8988T (cell line): ENCODE measurements at regions not wholly inside any gene's neighbourhood (a gene's known extent, or its start where the extent isn't known, plus 50 kb on each side); places are given as distances from the start of the nearest gene placed in this dataset.

Source experiments
- DNase-seq: peaks from one replicate; pipeline ENCODE4 v3.0.0; 2011

GRCh38 chr6:164273491-164273890, 859.0 kb downstream of the QKI start:
- DNase-seq, result no peak

DNA sequence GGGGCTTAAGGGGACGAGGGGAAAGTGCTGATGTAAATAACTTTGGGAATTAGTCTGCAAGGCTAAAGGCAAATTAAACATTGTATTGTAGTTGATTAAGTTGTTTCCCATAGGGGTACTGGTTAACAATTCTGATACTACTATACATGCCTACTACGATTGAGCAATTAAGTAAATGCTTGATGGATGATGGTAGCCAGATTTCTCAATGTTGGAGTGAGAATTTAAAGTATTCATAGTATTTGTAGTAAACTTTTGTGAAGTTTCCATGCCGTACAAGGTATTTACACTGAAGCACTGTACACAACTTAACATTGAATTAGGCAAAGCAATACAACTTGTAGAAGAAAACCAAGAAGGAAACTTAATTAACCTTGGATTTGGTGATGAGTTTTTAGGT, 852.3 kb downstream of the QKI start:
- DNase-seq, result no peak

DNA sequence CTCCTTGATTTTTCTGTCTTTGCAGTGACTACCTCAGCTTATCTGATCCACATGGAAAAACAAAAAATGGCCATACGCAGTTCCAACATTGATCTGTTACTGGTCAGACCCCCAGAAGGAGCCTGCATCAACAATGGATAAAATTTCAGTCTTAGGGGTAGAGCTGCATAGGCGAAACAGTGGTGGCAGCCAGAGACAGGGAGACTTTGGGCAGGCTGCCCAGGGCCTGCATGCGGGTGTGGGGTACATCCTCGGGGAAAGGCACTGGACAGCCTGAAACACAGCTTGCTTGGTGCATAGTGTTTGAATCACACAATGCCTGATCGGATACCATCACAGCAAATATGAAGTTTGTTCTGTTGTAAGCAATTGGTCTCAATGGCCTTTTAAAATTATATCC, 847.8 kb downstream of the QKI start:
- DNase-seq, result no peak

DNA sequence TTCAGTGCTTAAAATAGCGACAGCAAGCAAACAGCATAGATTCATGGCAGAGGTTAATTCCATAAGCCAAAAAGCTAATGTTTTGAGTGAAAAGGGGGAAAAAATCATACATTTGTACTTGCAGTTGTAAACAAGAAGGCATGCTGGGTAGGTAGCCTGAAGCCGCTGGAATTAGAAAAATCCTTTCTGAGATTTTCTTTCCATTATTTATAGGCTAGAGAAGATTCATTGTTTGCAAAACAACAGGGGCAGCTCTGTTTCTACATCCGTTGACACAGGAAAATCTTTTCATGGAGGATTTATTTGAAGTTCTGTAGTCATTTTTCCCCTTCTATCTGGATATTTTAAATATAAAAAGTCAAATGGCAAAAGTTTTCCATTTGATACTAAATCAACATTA, 843.9 kb downstream of the QKI start:
- DNase-seq, result no peak

- no peak for DNase-seq
These were observed 838.4 kb downstream of the QKI start for GRCh38 chr6:164252948-164253347.

DNA sequence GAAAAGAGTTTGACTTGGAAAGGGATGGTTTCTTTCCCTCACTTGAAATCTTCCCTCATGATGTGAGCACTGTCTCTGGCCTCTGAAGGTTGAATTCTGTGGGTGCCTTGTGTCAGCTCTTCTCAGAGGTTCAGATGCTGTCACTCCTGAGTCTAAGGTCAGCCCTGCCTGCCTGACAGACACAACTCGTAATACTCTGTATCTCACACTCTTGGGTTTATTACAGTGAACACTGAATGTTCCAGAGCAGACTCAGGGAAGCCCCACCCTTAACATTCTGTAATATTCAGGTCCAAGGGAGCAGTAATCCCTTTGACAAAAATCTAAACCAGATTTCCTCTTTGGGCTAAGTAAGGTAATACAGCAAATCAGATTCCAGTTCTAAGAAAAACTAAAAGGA, 837.8 kb downstream of the QKI start:
- no peak for DNase-seq

DNA sequence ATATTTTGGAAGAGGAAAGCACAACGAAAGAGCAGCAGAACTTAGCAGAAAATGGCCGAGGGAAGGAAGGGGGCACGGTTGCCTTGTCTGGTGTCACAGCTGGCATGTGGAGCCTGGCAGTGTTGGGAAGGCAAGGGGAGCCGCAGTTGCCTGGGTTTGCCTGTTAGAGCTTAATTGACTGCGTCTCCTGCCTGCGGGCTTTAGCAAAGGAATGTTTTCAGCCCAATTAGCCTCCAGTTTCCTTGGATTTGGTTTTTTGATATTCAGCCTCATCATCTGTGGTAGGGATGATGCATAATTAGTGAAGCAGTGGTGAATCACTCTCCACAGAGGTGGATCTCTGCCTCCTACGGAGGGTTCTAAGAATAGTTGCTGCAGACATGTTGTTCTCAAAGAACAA, 832.6 kb downstream of the QKI start:
- DNase-seq, result no peak

DNA sequence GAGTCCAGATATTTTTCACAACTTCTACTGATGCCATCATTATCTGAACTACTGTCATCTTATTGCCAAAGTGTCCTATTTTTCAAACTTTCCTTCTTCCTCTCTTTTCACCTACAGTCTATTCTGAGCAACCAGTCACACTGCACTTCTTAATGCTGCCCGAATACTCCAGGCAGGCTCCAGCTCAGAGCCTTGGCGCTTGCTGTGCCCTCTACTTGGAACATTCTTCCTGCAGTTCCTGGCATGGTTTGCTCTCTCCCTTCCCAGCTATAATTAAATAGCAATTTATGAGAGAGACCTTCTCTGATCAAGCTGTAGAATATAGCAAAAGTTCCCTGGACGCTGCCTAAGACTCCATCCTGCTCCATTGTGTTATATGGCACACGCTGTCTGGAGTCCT, 831.6 kb downstream of the QKI start:
- no peak for DNase-seq

DNA sequence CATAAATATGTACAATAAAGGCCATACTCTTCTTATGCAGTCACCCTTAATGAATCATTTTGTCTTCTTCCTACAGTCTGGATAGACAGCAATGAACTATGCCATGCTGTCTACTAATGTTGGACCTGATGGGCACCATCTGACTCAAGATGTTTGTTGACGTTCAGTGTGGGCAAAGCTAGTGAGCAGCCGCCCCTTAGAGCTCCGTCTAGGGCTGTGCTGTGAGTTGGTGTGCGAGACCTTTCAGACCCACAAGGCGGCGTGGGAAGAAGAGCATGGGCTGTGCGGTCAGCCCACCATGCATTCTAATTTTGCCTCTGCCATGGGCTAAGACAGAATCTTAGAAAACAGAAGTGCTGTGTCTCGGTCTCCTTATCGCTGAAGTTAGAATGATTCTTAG, 829.4 kb downstream of the QKI start:
- DNase-seq, result no peak

GRCh38 chr6:164243012-164243610, 828.6 kb downstream of the QKI start:
- DNase-seq, result no peak

GRCh38 chr6:164230804-164231203, 816.3 kb downstream of the QKI start:
- DNase-seq, result no peak

- no peak for DNase-seq
These were observed 815.7 kb downstream of the QKI start for GRCh38 chr6:164230259-164230658.

DNA sequence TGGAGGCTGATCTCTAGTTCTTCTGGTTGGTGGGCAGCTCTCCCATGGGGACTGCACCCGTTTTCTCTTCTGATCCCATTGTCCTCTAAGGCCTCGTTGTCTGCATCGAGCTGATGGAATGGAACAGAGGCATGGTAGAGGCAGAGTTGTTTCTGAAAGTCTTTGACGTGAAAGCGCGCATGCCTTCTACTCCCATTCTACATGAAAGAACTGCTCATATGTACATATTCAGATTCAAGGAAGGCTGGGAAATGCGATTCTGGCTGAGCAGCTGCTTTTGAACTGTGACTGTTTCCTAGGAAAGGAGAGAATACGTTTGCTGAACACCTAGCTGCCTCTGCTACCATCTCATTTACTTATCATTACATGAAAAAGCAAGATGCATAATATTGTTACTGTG, 815.2 kb downstream of the QKI start:
- DNase-seq, result no peak

GRCh38 chr6:164227952-164228522, 813.5 kb downstream of the QKI start:
- DNase-seq, result no peak

- no peak for DNase-seq
These were observed 802.3 kb downstream of the QKI start for GRCh38 chr6:164216839-164217238.

GRCh38 chr6:164216368-164216767, 801.9 kb downstream of the QKI start:
- no peak for DNase-seq

DNA sequence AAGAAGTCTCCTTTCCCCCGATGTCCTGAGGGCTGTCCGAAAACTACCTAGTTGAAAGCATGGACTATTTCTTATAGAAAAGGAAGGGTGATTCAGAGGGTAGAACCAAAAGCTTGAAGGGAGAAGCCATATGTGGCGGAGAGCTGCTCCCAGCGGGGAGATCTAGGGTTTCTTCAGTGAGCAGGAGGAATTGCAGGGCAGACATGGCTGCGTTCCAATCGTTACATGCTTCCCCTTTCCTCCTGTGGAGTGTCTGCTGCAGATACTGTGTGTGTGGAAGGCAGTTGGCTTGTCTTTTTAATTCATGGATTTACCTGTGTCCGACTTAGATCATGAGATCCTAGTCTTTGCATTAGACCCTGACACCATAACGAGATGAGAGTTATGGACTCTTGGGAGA, 799.5 kb downstream of the QKI start:
- no peak for DNase-seq

DNA sequence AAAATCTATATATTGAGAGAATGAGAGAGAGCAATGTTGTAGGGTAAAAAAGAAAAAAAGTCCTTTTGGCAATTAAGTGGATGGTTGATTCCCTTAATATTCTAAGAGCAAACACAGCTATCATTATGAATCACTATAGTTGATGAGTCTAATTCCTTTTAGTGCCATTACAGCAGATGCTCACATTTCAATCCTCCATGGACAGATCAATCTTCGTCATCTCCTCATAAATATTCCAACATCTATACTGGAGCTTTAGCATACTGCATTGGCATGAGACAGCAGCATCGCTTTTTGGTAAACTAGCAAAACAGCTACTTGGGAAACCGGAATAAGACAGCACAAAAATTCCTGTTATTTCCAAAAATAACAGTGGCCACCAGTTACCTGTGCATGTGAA, 796.7 kb downstream of the QKI start:
- DNase-seq, result no peak

- DNase-seq, result no peak
These were observed 796.3 kb downstream of the QKI start for GRCh38 chr6:164210783-164211182.

GRCh38 chr6:164210323-164210722, 795.8 kb downstream of the QKI start:
- no peak for DNase-seq

GRCh38 chr6:164208371-164208770, 793.9 kb downstream of the QKI start:
- DNase-seq, result no peak

DNA sequence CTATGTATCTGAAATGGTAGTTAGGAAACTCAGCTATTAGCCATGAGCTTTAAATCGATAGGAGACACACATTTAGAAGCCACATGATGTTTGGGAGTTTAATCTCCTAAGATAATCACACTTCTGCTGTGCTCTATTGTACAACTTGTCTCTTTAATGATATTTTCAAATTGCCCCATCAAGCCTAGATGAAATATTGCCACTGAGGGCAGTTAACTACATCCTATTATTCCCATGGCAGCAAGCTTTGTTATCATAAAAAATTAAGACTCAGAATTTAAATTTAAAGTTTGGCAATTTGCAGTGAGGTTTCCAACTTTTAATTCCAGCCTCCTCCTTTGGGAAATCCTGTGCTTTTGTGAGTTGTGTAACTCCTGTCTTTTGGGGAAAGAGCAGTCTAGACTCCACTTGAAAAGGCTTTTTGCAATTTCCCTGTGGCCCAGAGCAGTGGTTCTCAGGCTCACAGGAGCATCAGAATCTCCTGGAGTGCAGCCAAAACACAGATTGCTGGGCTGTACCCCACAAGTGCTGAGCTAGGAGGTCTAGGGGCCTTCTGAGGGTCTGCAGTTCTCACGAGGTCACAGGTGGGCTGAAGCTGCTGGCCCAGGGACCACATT, 792.4 kb downstream of the QKI start:
- no peak for DNase-seq

- DNase-seq, result no peak
These were observed 785.6 kb downstream of the QKI start for GRCh38 chr6:164200071-164200470.

GRCh38 chr6:164195942-164196281, 781.4 kb downstream of the QKI start:
- DNase-seq, result no peak

DNA sequence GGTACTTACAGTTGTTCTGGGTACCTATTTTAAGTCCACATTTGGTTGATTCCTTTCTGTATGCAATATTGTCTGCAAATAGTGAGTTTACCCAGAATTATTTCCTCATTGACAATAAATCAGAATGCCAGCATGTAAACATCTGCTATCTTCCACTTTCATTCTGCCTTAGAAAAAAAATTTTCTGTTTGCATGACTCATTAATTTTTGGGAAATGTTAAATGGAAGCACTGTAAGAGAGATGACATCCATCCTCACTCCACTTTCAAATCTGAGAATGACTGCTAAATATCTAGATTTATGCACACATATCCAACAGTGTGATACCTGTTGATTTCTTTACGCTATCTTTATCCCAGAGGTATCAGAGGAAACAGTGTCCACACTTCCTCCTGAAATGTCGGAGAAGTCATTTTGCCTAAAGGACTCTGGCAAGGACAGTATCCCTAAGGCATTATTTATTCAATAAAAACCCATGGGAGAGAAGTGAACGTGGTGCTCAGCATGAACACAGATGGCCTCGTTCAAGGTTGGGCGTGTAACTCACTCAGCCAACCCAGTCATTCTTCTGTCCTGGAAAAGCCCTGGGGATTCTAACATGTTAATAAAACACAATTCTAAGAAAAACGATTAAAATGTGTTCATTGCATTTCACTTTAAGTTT, 780.9 kb downstream of the QKI start:
- DNase-seq, result no peak
